ENCODE measurements at regions not wholly inside any gene's neighbourhood (a gene's known extent, or its start where the extent isn't known, plus 50 kb on each side); places are given as distances from the start of the nearest gene placed in this dataset.

DNA sequence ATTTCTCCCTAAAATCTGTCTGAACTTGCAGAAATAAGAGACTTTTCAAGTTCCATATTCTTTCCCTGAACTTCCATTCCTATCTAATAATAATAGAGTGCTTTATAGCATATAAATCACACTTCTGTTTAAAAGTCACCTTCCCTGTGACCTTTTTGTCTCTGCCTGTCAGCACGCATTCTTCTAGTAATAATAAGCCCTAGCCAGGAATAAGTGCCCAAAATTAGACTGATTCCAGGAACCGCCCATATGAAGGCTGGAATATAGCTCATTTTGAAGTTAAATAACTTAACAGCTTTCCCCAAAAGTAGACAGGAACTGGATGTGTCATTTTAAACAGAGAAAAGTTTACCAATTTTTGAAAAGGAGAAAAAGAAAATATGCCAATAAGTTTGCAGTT lies 576.5 kb downstream of the EPHA4 start:
- DNase-seq (ENCODE audit: low read depth), result no peak

DNA sequence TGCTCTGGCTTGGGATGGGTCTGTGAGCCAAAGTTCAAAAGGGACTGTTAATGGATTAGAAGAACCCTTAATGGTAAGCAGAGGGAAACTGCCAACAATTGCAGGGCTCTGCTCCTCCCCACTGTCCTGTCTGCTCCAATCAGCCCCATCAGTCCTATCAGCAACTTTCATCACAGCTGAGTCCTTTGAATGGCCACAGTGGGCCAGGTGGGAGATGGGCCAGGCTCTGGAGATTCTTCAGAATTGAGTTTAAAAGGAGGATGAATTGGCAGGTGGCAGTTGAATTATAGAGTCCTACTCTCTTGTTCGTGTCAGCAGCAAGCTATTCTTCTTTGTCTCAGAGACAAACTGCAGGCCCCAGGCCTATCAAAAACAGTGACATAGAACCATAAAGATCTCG lies 573.9 kb downstream of the EPHA4 start:
- no peak for DNase-seq (ENCODE audit: low read depth)

DNA sequence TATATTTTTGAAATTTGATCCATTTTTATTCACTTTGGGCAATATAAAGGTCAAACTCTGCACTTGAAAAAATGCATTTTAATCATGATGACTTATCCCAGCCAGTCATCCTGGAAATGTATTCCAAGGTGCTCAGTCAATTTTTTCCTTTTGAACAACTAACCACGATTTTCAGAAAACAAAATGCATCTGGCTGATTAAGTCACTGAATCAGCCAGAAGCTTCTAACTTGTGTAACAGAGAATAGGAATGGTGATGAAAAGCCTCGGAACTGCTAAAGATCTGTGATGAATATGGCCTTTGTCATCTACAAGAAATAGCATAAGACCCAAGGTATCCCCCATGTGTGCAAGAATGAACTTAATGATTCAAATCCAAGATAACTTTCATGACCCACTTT lies 572.7 kb downstream of the EPHA4 start:
- DNase-seq (ENCODE audit: low read depth), result no peak

DNA sequence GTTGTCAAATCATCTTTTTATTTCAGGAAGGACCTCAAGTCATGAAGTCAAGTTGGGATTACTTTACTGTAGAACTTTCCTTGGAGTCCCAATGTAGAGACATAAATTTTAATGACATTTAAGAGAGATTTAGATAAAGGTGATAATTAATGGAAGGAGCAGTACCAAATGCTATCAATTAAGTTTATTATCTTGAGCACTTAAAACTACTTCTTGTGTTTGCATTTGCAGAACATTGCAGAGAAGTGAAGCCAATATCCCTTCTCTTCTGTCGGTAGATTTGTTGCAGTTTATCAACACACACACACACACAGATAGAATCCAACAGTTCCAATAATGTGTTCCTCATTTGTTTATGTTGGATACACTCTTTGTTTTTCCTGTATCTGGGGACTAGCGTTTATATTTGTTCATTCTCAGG lies 570.7 kb downstream of the EPHA4 start:
- no peak for DNase-seq (ENCODE audit: low read depth)

DNA sequence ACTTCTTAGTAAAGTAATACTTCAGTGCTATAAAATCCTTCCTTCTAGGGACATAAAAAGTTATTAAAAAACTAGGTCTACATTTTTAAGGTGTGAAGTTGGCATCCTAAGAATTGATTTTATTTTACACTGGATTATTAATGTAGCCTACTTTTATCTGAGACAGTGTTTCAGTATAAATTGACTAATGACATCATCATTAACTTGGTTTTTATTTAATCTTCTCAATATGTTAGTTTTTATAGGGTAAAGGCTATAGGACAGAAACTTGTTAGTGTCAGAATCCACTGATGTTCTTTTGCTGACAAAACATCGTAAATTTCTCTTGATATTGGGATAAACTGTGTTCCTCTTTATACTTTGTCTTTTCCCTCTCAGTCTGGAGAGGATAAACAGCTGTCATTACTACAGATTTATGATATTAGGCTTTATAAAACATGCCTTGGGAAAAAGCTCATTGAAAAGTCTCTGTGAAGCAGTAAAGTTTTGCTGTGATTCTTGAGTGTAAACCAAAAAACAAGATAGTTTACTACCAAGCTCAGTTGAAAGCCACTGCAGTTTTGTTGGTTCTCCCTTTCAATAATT lies 569.9 kb downstream of the EPHA4 start:
- DNase-seq (ENCODE audit: low read depth), result no peak

DNA sequence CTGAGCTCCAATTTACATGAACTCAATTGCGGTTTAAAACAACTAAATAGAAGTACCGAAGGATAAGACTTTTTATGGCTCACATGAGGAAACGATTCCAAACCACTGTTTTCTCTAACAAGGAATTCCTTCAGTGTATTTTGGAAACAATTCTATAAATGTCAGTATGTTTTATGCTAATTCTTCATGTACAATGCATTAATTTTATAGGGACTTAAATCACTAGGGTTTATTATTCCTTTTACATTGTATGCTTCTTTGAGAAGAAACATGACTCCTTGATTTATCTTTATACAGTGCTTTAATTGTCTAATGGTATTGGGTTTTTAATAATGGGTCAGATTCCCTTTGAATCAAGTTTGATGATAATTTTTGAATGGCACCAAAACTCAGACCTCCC lies 566.8 kb downstream of the EPHA4 start:
- no peak for DNase-seq (ENCODE audit: low read depth)

DNA sequence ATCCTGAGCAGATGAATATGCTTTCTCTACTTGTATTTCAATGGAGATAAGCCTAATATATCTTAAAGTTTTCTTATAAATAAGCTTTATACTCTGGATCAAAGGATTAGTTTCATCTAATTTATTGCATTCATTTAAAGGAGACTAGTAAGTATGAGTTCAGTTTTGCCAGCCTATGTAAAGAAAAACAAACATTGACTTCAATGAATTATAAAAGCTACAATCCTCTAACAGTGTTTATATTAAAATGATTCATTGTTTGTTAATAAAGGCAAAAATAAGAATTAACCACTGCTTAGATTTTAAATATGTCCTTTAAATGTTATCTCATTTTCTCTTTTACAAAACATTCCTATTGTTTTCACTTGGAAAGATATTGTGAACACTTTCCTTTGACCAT lies 566.0 kb downstream of the EPHA4 start:
- DNase-seq (ENCODE audit: low read depth), result no peak

DNA sequence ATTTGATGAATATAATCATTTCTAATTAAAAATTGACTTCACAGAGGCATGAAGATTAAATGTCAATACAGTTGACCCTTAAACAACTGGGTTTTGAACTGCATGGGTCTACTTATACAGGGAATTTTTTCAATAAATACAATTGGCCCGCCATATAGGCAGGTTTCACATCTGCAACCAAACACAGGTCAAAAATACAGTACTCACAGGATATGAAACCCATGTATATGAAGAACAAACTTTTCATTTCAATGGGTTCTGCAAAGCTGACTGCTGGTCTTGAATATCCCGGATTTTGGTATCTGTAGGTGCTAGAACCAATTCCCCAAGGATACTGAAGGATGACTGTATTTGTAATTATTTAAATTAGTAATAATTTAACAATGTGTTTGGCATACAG lies 555.6 kb downstream of the EPHA4 start:
- no peak for DNase-seq (ENCODE audit: low read depth)

DNA sequence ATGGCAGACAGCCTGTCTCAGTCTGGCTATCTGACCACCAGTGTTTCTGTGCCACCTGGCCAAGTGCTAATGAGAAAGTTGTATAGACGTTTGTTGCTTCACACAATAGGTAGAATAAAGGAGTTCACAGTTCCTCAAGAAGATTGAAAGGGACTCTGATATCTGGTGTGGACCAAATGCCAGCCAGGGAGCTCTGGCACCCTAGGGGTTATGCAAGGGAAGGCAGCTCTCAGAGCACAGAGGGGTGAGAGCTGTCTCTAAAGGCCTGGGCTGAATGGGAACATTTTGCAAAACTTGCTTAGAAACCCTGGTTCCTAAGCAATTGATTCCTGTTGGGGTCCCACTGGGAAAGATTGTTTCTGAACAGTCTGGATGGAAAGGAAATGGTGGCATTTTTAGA lies 553.8 kb downstream of the EPHA4 start:
- DNase-seq (ENCODE audit: low read depth), result no peak

DNA sequence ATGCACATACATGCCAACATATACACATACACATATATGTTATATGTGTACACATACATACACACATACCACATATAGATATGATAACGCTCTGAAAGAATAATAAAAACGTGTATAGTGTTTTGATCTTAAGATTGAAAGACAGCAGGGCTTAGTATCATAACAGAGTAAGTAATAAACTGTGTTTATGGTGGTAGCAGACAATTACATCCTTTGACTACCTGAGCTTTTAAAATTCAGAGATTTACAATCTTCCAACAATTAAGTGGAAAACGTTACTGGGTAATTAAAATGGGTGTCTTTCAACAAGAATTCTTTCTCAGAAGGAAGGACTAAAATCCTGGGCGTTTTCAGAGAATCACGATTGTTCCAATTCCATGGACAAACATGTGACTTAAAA lies 552.4 kb downstream of the EPHA4 start:
- DNase-seq (ENCODE audit: low read depth), result no peak

DNA sequence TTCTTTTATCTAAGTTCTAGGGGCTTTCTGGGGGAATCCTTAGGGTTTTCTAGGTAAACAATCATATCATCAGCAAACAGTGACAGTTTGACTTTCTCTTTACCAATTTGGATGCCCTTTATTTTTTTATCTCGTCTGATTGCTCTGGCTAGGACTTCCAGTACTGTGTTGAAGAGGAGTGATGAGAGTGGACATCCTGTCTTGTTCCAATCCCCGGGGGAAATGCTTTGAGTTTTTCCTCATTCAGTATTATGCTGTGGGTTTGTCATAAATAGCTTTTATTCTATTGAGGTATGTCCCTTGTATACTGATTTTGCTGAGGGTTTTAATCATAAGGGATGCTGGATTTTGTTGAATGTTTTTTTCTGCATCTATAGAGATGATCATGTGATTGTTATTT lies 549.5 kb downstream of the EPHA4 start:
- no peak for DNase-seq (ENCODE audit: low read depth)

DNA sequence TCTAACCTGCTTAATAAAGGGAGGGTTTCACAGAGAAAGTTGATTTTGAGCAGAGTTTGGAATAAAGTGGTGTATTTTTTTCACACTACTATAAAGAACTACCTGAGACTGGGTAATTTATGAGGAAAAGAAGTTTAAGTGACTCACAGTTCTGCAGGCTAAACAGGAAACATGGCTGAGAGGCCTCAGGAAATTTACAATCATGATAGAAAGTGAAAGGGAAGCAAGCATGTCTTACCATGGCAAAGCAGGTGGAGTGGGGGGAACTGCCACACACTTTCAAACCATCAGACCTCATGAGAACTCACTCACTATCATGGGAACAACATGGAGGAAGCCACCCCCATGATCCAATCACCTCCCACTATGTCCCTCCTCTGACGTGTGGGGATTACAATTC lies 546.7 kb downstream of the EPHA4 start:
- DNase-seq (ENCODE audit: low read depth), result no peak

DNA sequence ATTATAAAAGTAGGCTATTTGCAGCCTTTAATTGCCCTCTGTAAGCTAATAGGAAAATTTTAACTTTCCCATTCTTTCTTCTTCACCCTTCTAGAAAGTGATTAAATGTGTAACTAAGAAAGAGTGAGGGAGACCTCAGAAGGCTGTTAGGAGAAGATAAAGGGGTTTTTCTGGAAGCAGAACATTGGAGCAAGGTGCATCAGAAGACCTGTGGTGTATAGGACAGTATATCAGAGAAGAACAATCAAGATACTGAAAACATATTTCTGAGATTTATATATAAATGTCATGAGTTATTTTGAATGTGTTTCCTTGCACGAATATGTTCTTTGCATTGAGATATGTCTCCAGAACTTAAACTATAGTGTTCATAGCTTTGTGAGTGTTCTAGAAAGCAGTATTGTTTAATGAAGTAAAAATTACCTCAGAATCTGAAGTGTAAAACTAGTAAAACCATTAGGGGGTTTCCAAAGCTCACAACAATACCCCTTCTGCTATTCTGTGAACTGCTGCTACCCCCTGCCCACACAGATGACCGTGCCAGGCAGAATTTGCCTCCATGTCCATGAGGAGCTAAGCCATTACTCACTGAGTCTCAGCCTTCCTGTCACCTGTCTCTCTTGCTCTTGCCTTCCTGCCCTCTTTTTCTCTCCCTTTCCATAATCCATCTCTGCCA lies 537.9 kb downstream of the EPHA4 start:
- no peak for DNase-seq (ENCODE audit: low read depth)

DNA sequence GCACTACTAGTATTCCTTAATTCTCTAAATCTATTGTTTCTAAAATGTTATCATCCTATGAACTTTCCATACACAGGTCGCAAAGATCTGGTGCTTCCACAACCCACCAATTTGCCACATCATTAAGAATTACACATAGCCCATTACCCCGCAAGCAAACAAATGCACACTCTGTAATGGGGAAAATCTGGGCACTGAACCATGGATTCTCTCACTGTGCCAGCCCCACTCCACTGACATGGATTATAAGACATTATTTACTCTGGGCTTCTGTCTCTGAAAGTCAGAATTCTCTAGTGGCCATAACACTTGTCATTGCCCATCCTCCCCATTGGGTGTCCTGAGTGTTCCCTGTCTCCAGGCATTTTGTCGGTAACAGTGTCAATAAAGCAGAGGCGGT lies 537.1 kb downstream of the EPHA4 start:
- no peak for DNase-seq (ENCODE audit: low read depth)

DNA sequence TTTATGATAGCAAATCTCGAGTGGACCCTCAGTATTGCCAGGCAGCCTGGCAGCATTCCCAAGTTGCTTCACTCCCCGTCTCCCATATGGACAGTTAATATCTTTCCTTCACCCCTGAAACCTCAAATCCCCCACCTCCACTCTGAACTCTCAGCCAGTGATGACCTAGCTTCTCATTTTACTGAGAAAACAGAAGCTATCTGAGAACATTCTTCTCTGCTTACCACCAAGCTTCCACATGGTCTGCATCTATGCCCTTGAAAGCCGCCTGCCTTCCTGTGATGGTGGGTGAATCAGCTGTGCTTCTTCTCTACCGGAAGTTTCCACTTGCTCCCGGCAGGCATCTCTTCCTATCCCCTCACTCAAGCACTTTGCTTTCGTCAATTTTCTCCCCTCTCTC lies 529.2 kb downstream of the EPHA4 start:
- no peak for DNase-seq (ENCODE audit: low read depth)

DNA sequence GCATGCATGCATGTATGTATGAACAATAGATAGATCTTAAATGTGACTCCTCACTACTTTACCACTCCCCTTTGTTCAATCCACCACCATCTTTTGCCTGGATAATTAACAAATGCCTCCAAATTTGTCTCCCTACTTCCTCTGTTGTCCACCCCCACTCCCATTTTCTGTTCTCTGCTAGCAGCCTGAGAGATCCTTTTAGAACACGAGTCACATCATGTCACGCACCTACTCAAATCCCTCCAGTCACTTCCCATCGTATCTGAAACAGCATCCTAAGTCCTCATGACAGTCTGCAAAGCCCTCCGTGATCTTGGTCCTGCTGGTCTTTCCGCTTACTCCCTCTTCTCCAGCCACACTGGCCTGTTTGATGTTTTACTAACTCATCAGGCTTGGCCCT lies 527.3 kb downstream of the EPHA4 start:
- DNase-seq (ENCODE audit: low read depth), result no peak

DNA sequence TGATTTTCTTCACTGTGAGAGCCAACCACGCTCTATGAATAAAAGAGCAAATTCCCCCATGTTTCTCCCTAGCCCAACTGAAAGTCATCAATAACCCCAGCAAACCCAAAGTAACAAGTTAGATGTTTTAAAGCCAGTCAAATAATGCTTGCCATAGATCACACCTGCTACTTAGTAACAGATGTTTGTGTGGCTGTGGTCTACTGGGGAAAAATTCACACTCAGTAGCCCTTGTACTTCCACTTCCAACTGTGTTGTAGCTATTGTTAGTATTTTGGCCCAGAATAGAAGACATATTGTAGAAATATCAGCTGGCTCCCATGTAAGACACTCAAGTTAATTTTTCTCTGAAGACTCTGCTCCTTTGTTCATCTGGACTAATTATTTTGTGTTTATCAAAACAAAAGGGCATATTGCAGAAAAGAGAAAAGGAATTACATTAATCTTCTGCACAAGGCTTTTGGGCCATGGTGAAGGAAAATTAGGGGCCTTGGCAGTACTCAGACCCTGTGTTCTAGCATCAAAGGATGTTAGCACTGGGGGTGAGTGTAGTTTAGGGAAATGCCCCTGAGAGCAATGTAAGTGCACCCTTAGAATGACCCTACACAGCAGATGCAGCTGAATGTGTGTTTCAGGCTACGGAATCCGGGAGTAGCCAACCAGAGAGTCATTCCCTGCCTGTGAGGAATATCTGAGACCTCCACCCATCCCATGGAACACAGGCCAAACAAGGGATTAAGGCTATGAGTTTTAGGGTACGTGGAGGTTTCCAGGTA lies 521.9 kb downstream of the EPHA4 start:
- no peak for DNase-seq (ENCODE audit: low read depth)

DNA sequence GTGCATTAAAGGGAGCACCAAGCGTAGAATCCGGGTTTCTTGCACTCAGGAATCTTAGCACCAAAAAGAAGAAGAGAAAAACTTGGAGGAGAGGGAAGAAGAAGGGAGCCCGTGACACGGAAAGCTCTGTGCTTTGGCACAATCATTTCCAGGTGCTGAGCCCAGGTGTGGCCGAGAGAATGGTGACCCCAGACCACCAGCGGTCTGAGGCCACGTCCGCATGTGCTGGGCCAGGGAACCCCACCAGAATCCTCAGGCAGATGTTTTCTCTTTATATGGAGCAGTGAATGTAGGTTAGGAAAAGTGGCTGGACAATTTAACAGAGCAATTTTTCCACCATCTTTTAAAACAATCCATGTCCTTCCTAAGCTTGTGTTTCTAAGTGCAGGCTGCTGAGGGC lies 520.9 kb downstream of the EPHA4 start:
- DNase-seq (ENCODE audit: low read depth), result no peak

DNA sequence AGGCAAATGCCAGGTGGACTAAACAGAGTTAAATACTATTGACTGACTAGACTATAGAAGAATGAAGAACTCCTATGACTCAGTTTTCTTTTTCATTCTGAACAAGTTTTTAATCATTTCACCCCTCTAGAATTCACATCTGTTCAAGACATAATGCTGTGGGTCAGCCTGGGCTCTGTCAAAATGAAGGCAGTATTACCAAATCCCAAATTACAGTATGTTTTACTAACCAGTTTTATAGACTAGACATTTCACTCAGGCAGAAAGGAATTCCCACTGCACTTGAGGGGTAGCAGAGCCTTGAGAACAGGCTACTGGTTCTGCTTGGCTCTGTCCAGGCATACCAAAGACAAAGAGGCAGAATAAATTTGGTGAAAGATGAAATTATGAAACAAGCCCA lies 511.7 kb downstream of the EPHA4 start:
- no peak for DNase-seq (ENCODE audit: low read depth)

DNA sequence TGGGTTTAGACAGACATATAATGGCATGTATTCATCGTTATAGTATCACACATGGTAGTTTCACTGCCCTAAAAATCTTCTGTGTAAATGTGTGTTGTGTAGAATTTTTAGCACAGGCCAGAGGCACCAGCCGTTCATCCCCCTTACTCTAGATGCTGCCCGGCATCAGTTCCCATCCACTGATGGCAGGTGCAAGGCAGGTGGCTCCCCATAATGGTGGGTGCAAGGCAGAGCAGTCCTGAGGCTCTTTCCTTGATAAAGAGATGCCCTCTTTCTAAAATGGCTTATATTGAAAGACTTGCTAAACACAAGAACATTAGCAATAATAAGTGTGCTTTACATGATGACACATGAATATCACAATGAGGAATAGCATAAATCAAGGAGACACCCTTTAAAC lies 508.5 kb downstream of the EPHA4 start:
- DNase-seq (ENCODE audit: low read depth), result no peak

DNA sequence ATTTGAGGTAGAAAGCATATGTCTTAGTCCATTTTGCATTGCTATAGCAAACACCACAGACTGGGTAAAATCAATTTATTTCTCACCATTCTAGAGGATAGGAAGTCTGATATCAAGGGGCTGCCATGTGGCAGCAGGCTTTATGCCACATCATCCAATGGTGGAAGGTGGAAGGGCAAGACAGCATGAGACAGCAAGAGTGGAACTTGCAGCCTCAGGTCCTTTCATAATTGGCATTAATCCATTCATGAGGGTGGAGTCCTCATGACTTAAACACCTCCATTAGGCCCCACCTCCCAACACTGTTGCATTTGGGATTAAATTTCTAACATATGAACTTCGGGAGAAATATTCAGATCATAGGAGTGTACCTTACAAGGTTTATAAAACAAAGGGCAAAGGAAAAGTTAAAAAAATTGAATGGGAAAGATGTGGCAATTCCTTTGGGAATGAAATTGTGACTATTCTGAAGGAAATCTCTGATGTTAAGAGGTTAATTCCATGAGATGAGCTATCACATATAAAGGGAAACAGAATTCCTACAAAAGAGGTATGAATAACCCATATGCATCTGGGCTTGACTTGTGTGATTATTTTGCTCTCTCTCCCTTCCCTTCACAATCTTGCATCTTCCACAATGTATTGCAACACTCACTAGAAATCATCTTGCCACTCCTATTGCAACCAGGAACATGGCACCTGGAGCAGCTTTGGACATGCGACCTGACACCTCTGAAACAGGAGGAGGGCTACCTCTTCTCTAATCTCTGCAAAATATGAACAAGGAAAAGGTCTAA lies 507.8 kb downstream of the EPHA4 start:
- DNase-seq (ENCODE audit: low read depth), result no peak

DNA sequence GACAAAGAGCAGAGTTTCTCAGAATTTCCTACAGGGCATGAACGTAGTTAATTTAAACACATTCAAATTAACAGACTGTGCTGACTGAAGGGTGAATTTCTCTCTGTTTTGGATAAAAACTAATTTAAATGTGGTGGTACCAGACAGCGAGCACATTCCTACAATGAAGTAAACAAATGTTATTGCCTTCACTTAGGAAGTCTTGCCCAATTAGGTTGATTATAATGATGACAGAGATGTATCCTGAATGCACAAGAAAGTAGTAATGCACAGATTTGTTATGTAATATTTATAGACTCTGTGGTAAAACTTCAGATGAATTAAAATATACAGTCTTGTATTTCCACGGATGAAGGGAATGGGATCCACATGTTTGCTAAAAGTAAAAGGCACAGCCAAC lies 507.2 kb downstream of the EPHA4 start:
- DNase-seq (ENCODE audit: low read depth), result no peak

DNA sequence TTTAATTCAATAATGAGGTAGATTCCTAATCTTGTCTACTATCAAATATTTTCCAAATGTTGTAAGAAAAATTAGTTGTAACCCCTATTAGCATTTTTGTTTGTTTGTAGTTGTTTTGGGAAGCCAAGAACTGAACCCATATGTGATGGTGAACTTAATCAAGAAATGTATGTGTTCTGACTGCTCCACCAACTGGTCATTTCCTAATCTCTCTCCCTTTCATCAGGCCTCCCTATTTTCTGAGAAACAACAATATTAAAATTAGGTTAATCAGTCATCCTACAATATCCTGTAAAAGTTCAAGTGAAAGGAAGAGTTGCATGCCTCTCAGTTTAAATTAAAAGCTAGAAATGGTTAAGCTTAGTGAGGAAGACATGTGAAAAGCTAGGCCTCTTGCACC lies 504.0 kb downstream of the EPHA4 start:
- DNase-seq (ENCODE audit: low read depth), result no peak
